HG02884 (cell line): ENCODE measurements at regions not wholly inside any gene's neighbourhood (a gene's known extent, or its start where the extent isn't known, plus 50 kb on each side); places are given as distances from the start of the nearest gene placed in this dataset.

Experiments used
- ATAC-seq: cut with Tn5 transposase; IDR thresholded peaks from one replicate; pipeline ENCODE4 v1.9.1; 2021; ENCODE audit warnings: mild to moderate bottlenecking, moderate library complexity; ENCODE audit not compliant: unreplicated experiment

GRCh38 chr7:15867441-15867840, 181.0 kb upstream of the MEOX2 start:
- no peak for ATAC-seq

GRCh38 chr7:15866753-15867152, 180.3 kb upstream of the MEOX2 start:
- ATAC-seq: no peak

GRCh38 chr7:15864626-15864991, 178.1 kb upstream of the MEOX2 start:
- no peak for ATAC-seq

GRCh38 chr7:15863951-15864625, 177.6 kb upstream of the MEOX2 start:
- no peak for ATAC-seq

GRCh38 chr7:15862781-15863165, 176.3 kb upstream of the MEOX2 start:
- ATAC-seq: no peak

- ATAC-seq: no peak
These were observed 175.7 kb upstream of the MEOX2 start for GRCh38 chr7:15862016-15862780.

GRCh38 chr7:15860264-15860949, 173.9 kb upstream of the MEOX2 start:
- no peak for ATAC-seq

- ATAC-seq: no peak
These were observed 170.5 kb upstream of the MEOX2 start for GRCh38 chr7:15857026-15857425.

- no peak for ATAC-seq
These were observed 169.8 kb upstream of the MEOX2 start for GRCh38 chr7:15856311-15856710.

- ATAC-seq: no peak
These were observed 169.1 kb upstream of the MEOX2 start for GRCh38 chr7:15855525-15856109.

- ATAC-seq: no peak
These were observed 168.5 kb upstream of the MEOX2 start for GRCh38 chr7:15854841-15855524.

- no peak for ATAC-seq
These were observed 167.5 kb upstream of the MEOX2 start for GRCh38 chr7:15853832-15854470.

GRCh38 chr7:15851201-15851600, 164.7 kb upstream of the MEOX2 start:
- no peak for ATAC-seq

GRCh38 chr7:15848901-15849300, 162.4 kb upstream of the MEOX2 start:
- ATAC-seq: no peak

- ATAC-seq: no peak
These were observed 161.9 kb upstream of the MEOX2 start for GRCh38 chr7:15848362-15848761.

GRCh38 chr7:15845868-15846267, 159.4 kb upstream of the MEOX2 start:
- ATAC-seq: no peak

GRCh38 chr7:15845461-15845860, 159.0 kb upstream of the MEOX2 start:
- no peak for ATAC-seq

- no peak for ATAC-seq
These were observed 153.1 kb upstream of the MEOX2 start for GRCh38 chr7:15839416-15840100.

GRCh38 chr7:15838265-15838664, 151.8 kb upstream of the MEOX2 start:
- no peak for ATAC-seq
